Suprapubic skin (tissue), 4 donors: ENCODE measurements at regions not wholly inside any gene's neighbourhood (a gene's known extent, or its start where the extent isn't known, plus 50 kb on each side); places are given as distances from the start of the nearest gene placed in this dataset.

ENCODE experiments used
- DNase-seq, 2 donors: peaks; one replicate each; pipeline ENCODE4 v3.0.0-alpha.2; 2019; ENCODE audit warnings: low spot score in 2 of 2
- H3K27ac ChIP-seq: fragments of 200-600 bp; sonication (generic); one replicate; pipeline ENCODE4 v1.5.1; 2019
- H3K27me3 ChIP-seq: fragments of 200-600 bp; sonication (generic); one replicate; pipeline ENCODE4 v1.5.1; 2019
- H3K36me3 ChIP-seq: fragments of 200-600 bp; sonication (generic); one replicate; pipeline ENCODE4 v1.5.1; 2019
- H3K4me1 ChIP-seq: fragments of 200-600 bp; sonication (generic); one replicate; pipeline ENCODE4 v1.5.1; 2019
- H3K4me3 ChIP-seq: fragments of 200-600 bp; sonication (generic); one replicate; pipeline ENCODE4 v1.5.1; 2019; ENCODE audit warnings: mild to moderate bottlenecking
- H3K9me3 ChIP-seq: fragments of 200-600 bp; sonication (generic); one replicate; pipeline ENCODE4 v1.5.1; 2019
- CTCF ChIP-seq, 2 donors: fragments of 200-600 bp in 1 of 2; fragments of 450-650 bp in 1 of 2; sonication (generic) in 1 of 2; IDR thresholded peaks; one replicate each; pipeline ENCODE4 v1.5.1; 2016 to 2019; ENCODE audit warnings: antibody characterized with exemption in 2 of 2, mild to moderate bottlenecking in 1 of 2, moderate library complexity in 1 of 2
- EP300 ChIP-seq: sonication (generic); formaldehyde crosslinking; IDR thresholded peaks from one replicate; pipeline ENCODE4 v1.6.1; 2017; ENCODE audit warnings: antibody characterized with exemption
- POLR2A ChIP-seq, 2 donors: fragments of 450-650 bp; IDR thresholded peaks; one replicate each; pipeline ENCODE4 v1.6.1; 2017; ENCODE audit warnings: antibody characterized with exemption in 2 of 2, mild to moderate bottlenecking in 2 of 2, moderate library complexity in 2 of 2
- POLR2AphosphoS5 ChIP-seq, 3 donors: sonication (generic); formaldehyde crosslinking; IDR thresholded peaks; one replicate each; pipeline ENCODE4 v1.6.1; 2017; ENCODE audit warnings: antibody characterized with exemption in 3 of 3
- WGBS: methylation state at CpG from one replicate; pipeline ENCODE4 v1.1.5; 2018; 5-methylcytosine and 5-hydroxymethylcytosine counted together

GRCh38 chr5:4036861-4037260, 441.2 kb downstream of the IRX1 start:
- WGBS = 85% methylated on average over 5 of the region's 5 CpGs
- Histone ChIP-seq H3K9me3 (no peaks in the 10 kb centered on the region), H3K27me3 (no peaks in the 10 kb centered on the region), H3K36me3 (no peaks in the 10 kb centered on the region), H3K27ac (no peak overlapping the region), H3K4me1 (no peaks in the 10 kb centered on the region), H3K4me3 (no peak overlapping the region)
- DNase-seq = no peak
- TF ChIP-seq EP300 (no peak), POLR2AphosphoS5 (IDR thresholded peaks at IDR 0.05) (no peak), POLR2A (IDR thresholded peaks at IDR 0.05) (no peak), CTCF (IDR thresholded peaks at IDR 0.05) (no peak)

- no peaks in the 10 kb centered on the region for H3K9me3 ChIP-seq
- H3K4me1 ChIP-seq = no peaks in the 10 kb centered on the region
- no peak for DNase-seq
- TF ChIP-seq CTCF (IDR thresholded peaks at IDR 0.05) = no peak
- TF ChIP-seq EP300 = no peak
- TF ChIP-seq POLR2AphosphoS5 (IDR thresholded peaks at IDR 0.05) = no peak
- H3K36me3 ChIP-seq = no peaks in the 10 kb centered on the region
- H3K4me3 ChIP-seq = no peak overlapping the region
- no peaks in the 10 kb centered on the region for H3K27me3 ChIP-seq
- WGBS = 68% methylated on average over 8 of the region's 8 CpGs
- H3K27ac ChIP-seq = no peak overlapping the region
Observed at GRCh38 chr5:4038994-4039393, 443.4 kb downstream of the IRX1 start.

GRCh38 chr5:4042311-4042710, 446.7 kb downstream of the IRX1 start:
- Histone ChIP-seq H3K4me1 (no peaks in the 10 kb centered on the region), H3K4me3 (no peak overlapping the region), H3K27me3 (no peaks in the 10 kb centered on the region), H3K27ac (no peak overlapping the region), H3K9me3 (no peaks in the 10 kb centered on the region), H3K36me3 (no peaks in the 10 kb centered on the region)
- TF ChIP-seq POLR2AphosphoS5 (IDR thresholded peaks at IDR 0.05) = no peak
- TF ChIP-seq CTCF (IDR thresholded peaks at IDR 0.05) = no peak
- no peak for TF ChIP-seq EP300
- TF ChIP-seq POLR2A (IDR thresholded peaks at IDR 0.05) = no peak
- 75% methylated on average over 2 of the region's 2 CpGs for WGBS
- DNase-seq = no peak

- no peak for DNase-seq
- TF ChIP-seq EP300 = no peak
- TF ChIP-seq POLR2A (IDR thresholded peaks at IDR 0.05) = no peak
- no peak for TF ChIP-seq CTCF (IDR thresholded peaks at IDR 0.05)
- TF ChIP-seq POLR2AphosphoS5 (IDR thresholded peaks at IDR 0.05) = no peak
- Histone ChIP-seq H3K27me3 (no peaks in the 10 kb centered on the region), H3K4me1 (no peaks in the 10 kb centered on the region), H3K9me3 (no peaks in the 10 kb centered on the region), H3K4me3 (no peak overlapping the region), H3K27ac (no peak overlapping the region), H3K36me3 (no peaks in the 10 kb centered on the region)
Observed at GRCh38 chr5:4043135-4043534, 447.5 kb downstream of the IRX1 start.

GRCh38 chr5:4044881-4045280, 449.2 kb downstream of the IRX1 start:
- Histone ChIP-seq H3K36me3 (no peaks in the 10 kb centered on the region), H3K27ac (no peak overlapping the region), H3K27me3 (no peaks in the 10 kb centered on the region), H3K9me3 (no peaks in the 10 kb centered on the region), H3K4me1 (no peaks in the 10 kb centered on the region), H3K4me3 (no peak overlapping the region)
- DNase-seq = no peak
- no peak for TF ChIP-seq POLR2AphosphoS5 (IDR thresholded peaks at IDR 0.05)
- no peak for TF ChIP-seq POLR2A (IDR thresholded peaks at IDR 0.05)
- TF ChIP-seq CTCF (IDR thresholded peaks at IDR 0.05) = no peak
- TF ChIP-seq EP300 = no peak
- whole genome bisulfite sequencing = 67% methylated on average over 2 of the region's 2 CpGs
